ENCODE measurements at regions not wholly inside any gene's neighbourhood (a gene's known extent, or its start where the extent isn't known, plus 50 kb on each side); places are given as distances from the start of the nearest gene placed in this dataset.
A peak's percentile ranks its signal among the peaks of the same experiment; 100 is the strongest.

GRCh38 chr1:184141361-184141880 is 89.9 kb downstream of the TSEN15 start:
- no peak for DNase-seq

GRCh38 chr1:184143449-184143848 is 91.9 kb downstream of the TSEN15 start:
- DNase-seq, result no peak

GRCh38 chr1:184145083-184145482 is 93.6 kb downstream of the TSEN15 start:
- DNase-seq, result no peak

- no peak for DNase-seq
These were observed 94.7 kb downstream of the TSEN15 start for GRCh38 chr1:184146202-184146601.

GRCh38 chr1:184150776-184151531 is 99.4 kb downstream of the TSEN15 start:
- no peak for DNase-seq

GRCh38 chr1:184152434-184152898 is 100.9 kb downstream of the TSEN15 start:
- DNase-seq, result no peak

GRCh38 chr1:184152974-184153373 is 101.4 kb downstream of the TSEN15 start:
- no peak for DNase-seq

- DNase-seq, result no peak
These were observed 102.2 kb downstream of the TSEN15 start for GRCh38 chr1:184153731-184154130.

- DNase-seq, result no peak
These were observed 105.2 kb downstream of the TSEN15 start for GRCh38 chr1:184156521-184157393.

GRCh38 chr1:184157394-184157742 is 105.8 kb downstream of the TSEN15 start:
- DNase-seq, result no peak

GRCh38 chr1:184158896-184159681 is 107.6 kb downstream of the TSEN15 start:
- no peak for DNase-seq

GRCh38 chr1:184160236-184160635 is 108.7 kb downstream of the TSEN15 start:
- peak; percentile 44 for DNase-seq

GRCh38 chr1:184161071-184161698 is 109.7 kb downstream of the TSEN15 start:
- peak; percentile 7 for DNase-seq

- DNase-seq, result no peak
These were observed 110.8 kb downstream of the TSEN15 start for GRCh38 chr1:184162281-184162680.

- DNase-seq, result no peak
These were observed 112.3 kb downstream of the TSEN15 start for GRCh38 chr1:184163674-184164465.

GRCh38 chr1:184164536-184164935 is 113.0 kb downstream of the TSEN15 start:
- DNase-seq, result no peak

- no peak for DNase-seq
These were observed 115.0 kb downstream of the TSEN15 start for GRCh38 chr1:184166485-184166884.

- DNase-seq, result no peak
These were observed 115.8 kb downstream of the TSEN15 start for GRCh38 chr1:184167352-184167751.

- no peak for DNase-seq
These were observed 119.2 kb downstream of the TSEN15 start for GRCh38 chr1:184170719-184171118.

GRCh38 chr1:184176058-184176457 is 124.5 kb downstream of the TSEN15 start:
- DNase-seq, result no peak

- no peak for DNase-seq
These were observed 129.5 kb downstream of the TSEN15 start for GRCh38 chr1:184181044-184181443.

GRCh38 chr1:184183919-184184318 is 132.4 kb downstream of the TSEN15 start:
- no peak for DNase-seq

Measured in stimulated activated naive CD4-positive, alpha-beta T cell treated with Interleukin-2 at 50 U/mL for 16 hours (primary cell).